NCI-H524 (cell line): ENCODE measurements at regions not wholly inside any gene's neighbourhood (a gene's known extent, or its start where the extent isn't known, plus 50 kb on each side); places are given as distances from the start of the nearest gene placed in this dataset.

Experiments used
- DNase-seq, 2 experiments: peaks; one replicate each; lab custom pipeline; 2025; lab: John Stamatoyannopoulos, UW

GRCh38 chr12:46910830-46911229, 85.0 kb upstream of the SLC38A4 start:
- no peak for DNase-seq

GRCh38 chr12:46914336-46914735, 88.5 kb upstream of the SLC38A4 start:
- no peak for DNase-seq

GRCh38 chr12:46915082-46915481, 89.3 kb upstream of the SLC38A4 start:
- no peak for DNase-seq

- DNase-seq: no peak
Observed at GRCh38 chr12:46915836-46916235, 90.0 kb upstream of the SLC38A4 start.

GRCh38 chr12:46916796-46917419, 91.1 kb upstream of the SLC38A4 start:
- no peak for DNase-seq

GRCh38 chr12:46917821-46918220, 92.0 kb upstream of the SLC38A4 start:
- peak; percentile 37 to 74 for DNase-seq

- DNase-seq: no peak
Observed at GRCh38 chr12:46918631-46919030, 92.8 kb upstream of the SLC38A4 start.

- no peak for DNase-seq
Observed at GRCh38 chr12:46919666-46920400, 94.0 kb upstream of the SLC38A4 start.

- no peak for DNase-seq
Observed at GRCh38 chr12:46920499-46920898, 94.7 kb upstream of the SLC38A4 start.

- no peak for DNase-seq
Observed at GRCh38 chr12:46921048-46921763, 95.4 kb upstream of the SLC38A4 start.

GRCh38 chr12:46921764-46922133, 96.0 kb upstream of the SLC38A4 start:
- no peak for DNase-seq

GRCh38 chr12:46926526-46926925, 100.7 kb upstream of the SLC38A4 start:
- no peak for DNase-seq

- DNase-seq: no peak
Observed at GRCh38 chr12:46930101-46930500, 104.3 kb upstream of the SLC38A4 start.

- peak in 1 of 2 experiments; percentile 47 for DNase-seq
Observed at GRCh38 chr12:46933947-46934346, 108.2 kb upstream of the SLC38A4 start.

- no peak for DNase-seq
Observed at GRCh38 chr12:46934374-46935111, 108.7 kb upstream of the SLC38A4 start.

- DNase-seq: no peak
Observed at GRCh38 chr12:46935271-46935847, 109.6 kb upstream of the SLC38A4 start.

- DNase-seq: no peak
Observed at GRCh38 chr12:46936042-46936441, 110.2 kb upstream of the SLC38A4 start.

GRCh38 chr12:46938071-46938678, 112.4 kb upstream of the SLC38A4 start:
- no peak for DNase-seq

GRCh38 chr12:46941981-46942380, 116.2 kb upstream of the SLC38A4 start:
- DNase-seq: no peak

GRCh38 chr12:46942579-46942978, 116.8 kb upstream of the SLC38A4 start:
- DNase-seq: no peak

- DNase-seq: peak in 1 of 2 experiments; percentile 10
Observed at GRCh38 chr12:46944088-46944487, 118.3 kb upstream of the SLC38A4 start.

- no peak for DNase-seq
Observed at GRCh38 chr12:46944771-46945170, 119.0 kb upstream of the SLC38A4 start.
